ENCODE measurements at regions not wholly inside any gene's neighbourhood (a gene's known extent, or its start where the extent isn't known, plus 50 kb on each side); places are given as distances from the start of the nearest gene placed in this dataset.

GRCh38 chr3:181362378-181362777 lies 349.3 kb upstream of the SOX2 start:
- Mint-ChIP-seq H3K9me3 (no peaks in the 10 kb centered on the region), H3K27ac (no peak overlapping the region), H3K36me3 (no peaks in the 10 kb centered on the region), H3K4me1 (no peaks in the 10 kb centered on the region), H3K27me3 (ENCODE audit: low read depth) (peaks cover 2% of the 10 kb centered on the region), H3K4me3 (no peak overlapping the region)
- no peak for DNase-seq (ENCODE audit: low spot score in 2 of 2, unreplicated experiment in 2 of 2)
- no peak for TF ChIP-seq CTCF (IDR thresholded peaks at IDR 0.05; ENCODE audit: unreplicated experiment)

GRCh38 chr3:181358562-181358961 lies 353.2 kb upstream of the SOX2 start:
- Mint-ChIP-seq H3K27me3 (ENCODE audit: low read depth) (peaks cover 12% of the 10 kb centered on the region), H3K27ac (no peak overlapping the region), H3K4me3 (no peak overlapping the region), H3K36me3 (no peaks in the 10 kb centered on the region), H3K4me1 (no peaks in the 10 kb centered on the region), H3K9me3 (no peaks in the 10 kb centered on the region)
- no peak for TF ChIP-seq CTCF (IDR thresholded peaks at IDR 0.05; ENCODE audit: unreplicated experiment)
- DNase-seq (ENCODE audit: low spot score in 2 of 2, unreplicated experiment in 2 of 2): no peak

- H3K27ac Mint-ChIP-seq: no peak overlapping the region
- H3K9me3 Mint-ChIP-seq: no peaks in the 10 kb centered on the region
- no peaks in the 10 kb centered on the region for H3K36me3 Mint-ChIP-seq
- H3K27me3 Mint-ChIP-seq (ENCODE audit: low read depth): peaks cover 13% of the 10 kb centered on the region
- no peak overlapping the region for H3K4me3 Mint-ChIP-seq
- no peak for DNase-seq (ENCODE audit: low spot score in 2 of 2, unreplicated experiment in 2 of 2)
- TF ChIP-seq CTCF (IDR thresholded peaks at IDR 0.05; ENCODE audit: unreplicated experiment): no peak
- H3K4me1 Mint-ChIP-seq: no peaks in the 10 kb centered on the region
These were observed 353.7 kb upstream of the SOX2 start for GRCh38 chr3:181358060-181358459.

GRCh38 chr3:181354140-181354539 lies 357.6 kb upstream of the SOX2 start:
- no peak overlapping the region for H3K4me3 Mint-ChIP-seq

GRCh38 chr3:181344331-181344730 lies 354.8 kb upstream of the DNAJC19 start:
- Mint-ChIP-seq H3K4me1 (no peaks in the 10 kb centered on the region), H3K9me3 (no peaks in the 10 kb centered on the region), H3K36me3 (no peaks in the 10 kb centered on the region), H3K4me3 (no peak overlapping the region), H3K27me3 (ENCODE audit: low read depth) (peaks cover 5% of the 10 kb centered on the region), H3K27ac (no peak overlapping the region)
- DNase-seq (ENCODE audit: low spot score in 2 of 2, unreplicated experiment in 2 of 2): no peak
- no peak for TF ChIP-seq CTCF (IDR thresholded peaks at IDR 0.05; ENCODE audit: unreplicated experiment)

More at GRCh38 chr3:181354140-181354539, 357.6 kb upstream of the SOX2 start:
- no peak for TF ChIP-seq CTCF (IDR thresholded peaks at IDR 0.05; ENCODE audit: unreplicated experiment)
- DNase-seq (ENCODE audit: low spot score in 2 of 2, unreplicated experiment in 2 of 2): no peak
- no peaks in the 10 kb centered on the region for H3K36me3 Mint-ChIP-seq
- no peaks in the 10 kb centered on the region for H3K9me3 Mint-ChIP-seq
- peaks cover 10% of the 10 kb centered on the region for H3K27me3 Mint-ChIP-seq (ENCODE audit: low read depth)
- H3K4me1 Mint-ChIP-seq: no peaks in the 10 kb centered on the region
- H3K27ac Mint-ChIP-seq: no peak overlapping the region

- Mint-ChIP-seq H3K27me3 (ENCODE audit: low read depth) (peaks cover 4% of the 10 kb centered on the region), H3K4me1 (no peaks in the 10 kb centered on the region)
- no peak for DNase-seq (ENCODE audit: low spot score in 2 of 2, unreplicated experiment in 2 of 2)
These were observed 347.1 kb upstream of the DNAJC19 start for GRCh38 chr3:181336597-181336996.

More at GRCh38 chr3:181336597-181336996, 347.1 kb upstream of the DNAJC19 start:
- no peak for TF ChIP-seq CTCF (IDR thresholded peaks at IDR 0.05; ENCODE audit: unreplicated experiment)
- Mint-ChIP-seq H3K27ac (no peak overlapping the region), H3K9me3 (no peaks in the 10 kb centered on the region), H3K36me3 (no peaks in the 10 kb centered on the region), H3K4me3 (no peak overlapping the region)
